Neuronal stem cell (in vitro differentiated cells): ENCODE measurements at regions not wholly inside any gene's neighbourhood (a gene's known extent, or its start where the extent isn't known, plus 50 kb on each side); places are given as distances from the start of the nearest gene placed in this dataset.
A peak's percentile ranks its signal among the peaks of the same experiment; 100 is the strongest.

Experiments
- DNase-seq: peaks from one replicate; pipeline ENCODE4 v3.0.0-alpha.2; 2013; ENCODE audit warnings: low spot score
- H2AFZ ChIP-seq: one replicate; pipeline ENCODE4 v1.6.1; 2013; ENCODE audit warnings: mild to moderate bottlenecking, low read length, inconsistent platforms
- H2AK5ac ChIP-seq: 2 replicates; pipeline ENCODE4 v1.6.1; 2013; ENCODE audit warnings: low read depth, mild to moderate bottlenecking, inconsistent platforms, low read length, moderate library complexity, mixed read lengths
- H2BK120ac ChIP-seq: 2 replicates; pipeline ENCODE4 v1.6.1; 2013; ENCODE audit warnings: low read depth, mild to moderate bottlenecking, inconsistent platforms, low read length, moderate library complexity, mixed read lengths
- H2BK12ac ChIP-seq: one replicate; pipeline ENCODE4 v1.6.1; 2013; ENCODE audit warnings: low read length, inconsistent platforms
- H2BK15ac ChIP-seq: 2 replicates; pipeline ENCODE4 v1.6.1; 2013; ENCODE audit warnings: mild to moderate bottlenecking, low read length, inconsistent platforms, mixed read lengths
- H2BK5ac ChIP-seq: one replicate; pipeline ENCODE4 v1.6.1; 2013; ENCODE audit warnings: inconsistent platforms, mild to moderate bottlenecking, low read length, moderate library complexity
- H3K14ac ChIP-seq: one replicate; pipeline ENCODE4 v1.6.1; 2013; ENCODE audit warnings: low read length, inconsistent platforms
- H3K18ac ChIP-seq: 2 replicates; pipeline ENCODE4 v1.6.1; 2013; ENCODE audit warnings: low read length, inconsistent platforms
- H3K23ac ChIP-seq: 2 replicates; pipeline ENCODE4 v1.6.1; 2013; ENCODE audit warnings: low read depth, mild to moderate bottlenecking, mixed read lengths, low read length, inconsistent platforms; ENCODE audit not compliant: poor library complexity
- H3K27ac ChIP-seq: replicated peaks from 3 replicates; pipeline ENCODE4 v1.5.1; 2013; ENCODE audit warnings: low read length, inconsistent platforms
- H3K27me3 ChIP-seq, 3 experiments: 2 replicates each; pipeline ENCODE4 v1.6.1; 2013; ENCODE audit warnings: low read length in 3 of 3, mild to moderate bottlenecking in 2 of 3, inconsistent platforms in 1 of 3, low read depth in 1 of 3, mixed read lengths in 1 of 3, moderate library complexity in 1 of 3; ENCODE audit not compliant: control insufficient read depth in 3 of 3, insufficient read depth in 3 of 3
- H3K36me3 ChIP-seq, 2 donors: replicated peaks in 1 of 2; 2 replicates each; pipeline ENCODE4 v1.6.1; 2013; ENCODE audit warnings: low read length in 2 of 2; ENCODE audit not compliant: control insufficient read depth in 2 of 2, insufficient read depth in 2 of 2
- H3K4ac ChIP-seq: 2 replicates; pipeline ENCODE4 v1.6.1; 2013; ENCODE audit warnings: inconsistent platforms, mild to moderate bottlenecking, low read length, moderate library complexity
- H3K4me1 ChIP-seq, 2 donors: 1 replicate in 1 of 2; 2 replicates in 1 of 2; pipeline ENCODE4 v1.6.1; 2013; ENCODE audit warnings: low read length in 2 of 2, low read depth in 1 of 2; ENCODE audit not compliant: control insufficient read depth in 2 of 2, insufficient read depth in 1 of 2
- H3K4me2 ChIP-seq: one replicate; pipeline ENCODE4 v1.6.1; 2013; ENCODE audit warnings: mild to moderate bottlenecking, low read length, inconsistent platforms; ENCODE audit not compliant: insufficient read depth, poor library complexity, severe bottlenecking
- H3K4me3 ChIP-seq, 2 donors: 2 replicates each; pipeline ENCODE4 v1.5.1; 2013; ENCODE audit warnings: low read length in 2 of 2, mild to moderate bottlenecking in 2 of 2, inconsistent platforms in 1 of 2, moderate library complexity in 1 of 2
- H3K79me1 ChIP-seq: one replicate; pipeline ENCODE4 v1.6.1; 2013; ENCODE audit warnings: low read depth, mild to moderate bottlenecking, inconsistent platforms, low read length, moderate library complexity
- H3K9ac ChIP-seq: one replicate; pipeline ENCODE4 v1.6.1; 2013; ENCODE audit warnings: mild to moderate bottlenecking, low read depth, low read length, inconsistent platforms; ENCODE audit not compliant: poor library complexity
- H3K9me3 ChIP-seq, 2 donors: replicated peaks in 1 of 2; 2 replicates each; pipeline versions ENCODE3 to v1.6.1; 2013; ENCODE audit warnings: low read length in 2 of 2, mild to moderate bottlenecking in 2 of 2, inconsistent platforms in 1 of 2, low read depth in 1 of 2, mixed read lengths in 1 of 2, moderate library complexity in 1 of 2; ENCODE audit not compliant: control insufficient read depth in 2 of 2, insufficient read depth in 1 of 2
- H4K8ac ChIP-seq: one replicate; pipeline ENCODE4 v1.6.1; 2013; ENCODE audit warnings: low read depth, mild to moderate bottlenecking, inconsistent platforms, low read length, moderate library complexity
- H4K91ac ChIP-seq: one replicate; pipeline ENCODE4 v1.6.1; 2013; ENCODE audit warnings: low read length, low read depth, mild to moderate bottlenecking, inconsistent platforms; ENCODE audit not compliant: poor library complexity
- WGBS, 2 donors: extraction: QIAGEN DNeasy Blood & Tissue Kit; methylation state at CpG; one replicate each; pipeline ENCODE4 v1.1.7; 2013; ENCODE audit warnings: missing lambda C conversion rate in 2 of 2, mixed read lengths in 1 of 2; ENCODE audit not compliant: insufficient read length in 2 of 2, insufficient replicate concordance in 1 of 2; ENCODE audit errors: extremely low coverage in 2 of 2; 5-methylcytosine and 5-hydroxymethylcytosine counted together

DNA sequence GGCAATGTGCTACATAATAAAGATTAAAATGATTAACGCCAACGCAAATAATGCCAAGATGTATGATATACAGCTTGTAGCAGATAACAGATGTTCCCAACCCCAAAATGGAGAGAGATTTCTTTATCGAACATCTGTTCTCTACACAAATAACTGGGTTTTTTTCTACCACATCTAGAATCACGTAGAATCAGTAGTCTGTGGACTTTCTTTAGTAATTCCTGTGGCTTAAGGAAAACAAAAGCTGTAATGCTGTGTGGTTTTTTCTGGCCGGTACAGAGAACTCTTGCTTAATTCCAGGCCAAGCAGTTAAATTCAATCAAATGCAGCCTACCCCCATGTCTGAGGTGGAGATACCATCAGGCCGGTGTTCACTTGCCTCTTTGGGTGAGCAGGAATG, 303.4 kb downstream of the FAT3 start:
- DNase-seq = no peak
- no peaks in the 10 kb centered on the region for H3K79me1 ChIP-seq
- H3K23ac ChIP-seq = no peak overlapping the region
- H3K4me1 ChIP-seq = peaks cover 5 to 33% of the 10 kb centered on the region in 2 donors
- no peak overlapping the region for H3K18ac ChIP-seq
- no peak overlapping the region for H3K14ac ChIP-seq
- H2BK5ac ChIP-seq = no peak overlapping the region
- no peak overlapping the region for H3K4ac ChIP-seq
- H2AK5ac ChIP-seq = no peak overlapping the region
- WGBS, 2 donors = no CpG with 5 or more reads among the region's 6 CpGs
- no peak overlapping the region for H4K8ac ChIP-seq
- H3K4me2 ChIP-seq = no peak overlapping the region
- H3K9me3 ChIP-seq = no peaks in the 10 kb centered on the region
- no peak overlapping the region for H2BK12ac ChIP-seq
- no peak overlapping the region for H2AFZ ChIP-seq
- H3K27ac ChIP-seq = no peak overlapping the region
- H2BK15ac ChIP-seq = no peak overlapping the region
- no peak overlapping the region for H3K9ac ChIP-seq
- H3K36me3 ChIP-seq = peaks cover 0 to 46% of the 10 kb centered on the region in 2 donors
- no peak overlapping the region for H4K91ac ChIP-seq
- no peaks in the 10 kb centered on the region for H3K27me3 ChIP-seq
- no peak overlapping the region for H3K4me3 ChIP-seq
- no peak overlapping the region for H2BK120ac ChIP-seq

DNA sequence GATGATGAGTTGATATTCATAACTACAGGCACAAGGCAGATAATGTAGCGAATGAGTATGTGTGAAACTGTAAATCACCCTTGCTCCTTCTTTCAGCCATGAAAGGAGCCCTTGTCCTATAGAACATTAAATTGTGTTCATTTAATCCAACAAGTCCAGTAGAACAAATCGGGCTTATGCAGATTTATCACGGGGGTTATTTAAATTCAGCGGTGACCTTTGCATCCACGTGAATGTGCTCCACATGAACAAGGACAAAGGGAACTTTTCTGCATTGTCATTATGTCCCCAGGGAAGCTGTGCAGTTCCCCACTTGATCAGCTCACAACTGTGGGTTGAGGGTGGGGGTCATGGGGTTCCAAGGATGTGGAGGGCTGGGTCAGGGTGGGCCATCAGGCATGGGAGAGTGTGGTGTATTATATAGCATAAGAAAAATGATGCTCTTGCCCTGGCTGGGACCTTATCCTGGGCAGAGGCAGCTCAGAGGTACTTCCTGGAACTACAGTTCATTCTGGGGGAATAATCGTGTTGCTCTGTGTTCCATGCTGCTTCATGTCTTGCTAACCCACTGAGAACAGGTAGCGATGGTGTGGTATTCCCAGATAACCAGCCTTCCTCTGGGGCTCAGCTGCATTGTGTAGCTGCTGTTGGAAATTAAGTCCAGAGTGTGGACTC, 306.6 kb downstream of the FAT3 start:
- Histone ChIP-seq H3K23ac (no peak overlapping the region), H3K9ac (no peak overlapping the region), H3K18ac (peak overlapping the region; percentile 20), H2BK12ac (no peak overlapping the region), H3K14ac (no peak overlapping the region), H2BK5ac (no peak overlapping the region), H2BK120ac (no peak overlapping the region), H4K8ac (no peak overlapping the region), H2AK5ac (no peak overlapping the region), H3K4ac (no peak overlapping the region), H3K36me3 (peaks cover 0 to 58% of the 10 kb centered on the region in 2 donors), H3K27ac (no peak overlapping the region), H3K79me1 (no peaks in the 10 kb centered on the region), H2AFZ (no peak overlapping the region), H3K4me1 (peaks cover 7 to 17% of the 10 kb centered on the region in 2 donors), H3K4me3 (no peak overlapping the region), H4K91ac (no peak overlapping the region), H3K9me3 (peaks cover 0 to 4% of the 10 kb centered on the region in 2 donors), H2BK15ac (no peak overlapping the region), H3K4me2 (no peak overlapping the region), H3K27me3 (no peaks in the 10 kb centered on the region)
- DNase-seq = no peak
- no CpG with 5 or more reads among the region's 7 CpGs for WGBS, 2 donors

DNA sequence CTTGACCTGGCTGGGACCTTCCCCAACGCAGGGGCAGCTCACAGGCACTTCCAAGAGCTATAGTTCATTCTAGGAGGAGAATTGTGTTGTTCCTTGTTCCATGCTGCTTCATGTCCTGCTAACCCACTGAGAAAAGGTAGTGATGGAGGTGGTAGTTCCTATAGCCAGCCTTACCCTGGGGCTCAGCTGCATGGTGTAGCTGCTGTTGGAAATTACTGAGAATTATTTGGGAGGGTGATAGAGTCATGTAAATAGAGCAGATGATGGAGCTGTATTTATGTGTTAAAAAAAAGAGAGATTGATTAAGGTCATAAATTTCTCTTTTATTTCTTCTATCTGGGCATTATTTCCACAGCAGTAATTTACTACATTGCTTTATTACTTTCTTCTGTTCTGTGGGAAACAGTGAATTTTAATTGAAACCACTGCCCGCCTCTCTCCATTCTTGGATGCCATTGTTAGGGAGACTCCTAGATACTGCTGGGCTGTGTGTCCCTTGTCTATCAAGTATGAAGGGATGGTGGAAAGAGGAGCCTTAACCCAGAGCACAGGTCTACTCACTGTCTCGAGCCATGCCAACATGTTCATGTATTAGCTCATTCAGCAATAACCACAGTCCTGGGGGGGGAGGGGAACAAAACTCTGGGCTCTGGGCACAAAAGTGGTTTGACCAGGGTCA, 309.2 kb downstream of the FAT3 start:
- no peak overlapping the region for H2BK120ac ChIP-seq
- H3K9ac ChIP-seq = no peak overlapping the region

DNA sequence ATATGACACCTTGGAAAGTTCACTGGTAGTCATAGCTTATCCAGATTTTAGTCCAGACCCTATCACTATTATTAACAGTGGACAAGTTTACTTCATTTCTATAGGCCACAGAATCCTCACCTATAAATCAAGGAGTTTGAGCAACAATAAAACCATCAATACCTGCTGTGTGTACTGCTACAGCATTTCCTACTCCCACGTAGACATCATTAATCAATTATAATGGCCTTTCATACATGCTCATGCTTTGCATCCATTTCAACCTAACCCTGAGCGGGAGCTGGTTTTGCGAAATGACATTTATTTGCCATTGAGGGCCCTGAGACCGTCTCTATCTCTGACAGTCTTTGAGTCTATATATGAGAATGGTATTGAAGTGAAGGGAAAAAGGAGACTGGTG, 312.3 kb downstream of the FAT3 start:
- H3K4ac ChIP-seq = no peak overlapping the region
- no peak overlapping the region for H3K9ac ChIP-seq
- H2BK5ac ChIP-seq = no peak overlapping the region
- no peak overlapping the region for H3K18ac ChIP-seq
- H2AK5ac ChIP-seq = no peak overlapping the region
- H4K91ac ChIP-seq = no peak overlapping the region
- H3K4me1 ChIP-seq = peaks cover 2 to 9% of the 10 kb centered on the region in 2 donors
- no peak overlapping the region for H3K27ac ChIP-seq
- H3K79me1 ChIP-seq = no peaks in the 10 kb centered on the region
- no peak overlapping the region for H3K4me2 ChIP-seq
- H3K36me3 ChIP-seq = peaks cover 0 to 34% of the 10 kb centered on the region in 2 donors
- no peak overlapping the region for H4K8ac ChIP-seq
- H3K4me3 ChIP-seq = no peak overlapping the region
- H2BK12ac ChIP-seq = no peak overlapping the region
- H3K23ac ChIP-seq = no peak overlapping the region
- no peak overlapping the region for H3K14ac ChIP-seq
- no peak overlapping the region for H2AFZ ChIP-seq
- peaks cover 0 to 4% of the 10 kb centered on the region in 2 donors for H3K9me3 ChIP-seq
- H3K27me3 ChIP-seq = no peaks in the 10 kb centered on the region
- H2BK15ac ChIP-seq = no peak overlapping the region
- no peak for DNase-seq
- WGBS, 2 donors = no CpG with 5 or more reads among the region's 4 CpGs
- no peak overlapping the region for H2BK120ac ChIP-seq

More for the DNA sequence above, 309.2 kb downstream of the FAT3 start:
- Histone ChIP-seq H2AFZ (no peak overlapping the region), H2AK5ac (no peak overlapping the region), H3K4me3 (no peak overlapping the region), H3K27me3 (no peaks in the 10 kb centered on the region), H3K27ac (no peak overlapping the region), H3K36me3 (peaks cover 0 to 38% of the 10 kb centered on the region in 2 donors), H3K23ac (no peak overlapping the region), H3K4ac (no peak overlapping the region), H3K18ac (no peak overlapping the region), H2BK12ac (no peak overlapping the region), H3K14ac (no peak overlapping the region), H4K8ac (no peak overlapping the region), H3K4me2 (no peak overlapping the region), H4K91ac (no peak overlapping the region), H3K79me1 (no peaks in the 10 kb centered on the region), H2BK5ac (no peak overlapping the region), H3K4me1 (peaks cover 6 to 17% of the 10 kb centered on the region in 2 donors), H2BK15ac (no peak overlapping the region), H3K9me3 (peaks cover 0 to 4% of the 10 kb centered on the region in 2 donors)
- no CpG with 5 or more reads among the region's 3 CpGs for WGBS, 2 donors
- no peak for DNase-seq
